Erythroblast (primary cell): ENCODE measurements at regions not wholly inside any gene's neighbourhood (a gene's known extent, or its start where the extent isn't known, plus 50 kb on each side); places are given as distances from the start of the nearest gene placed in this dataset.

ENCODE experiments used
- GATA1 ChIP-seq: IDR thresholded peaks from 2 replicates; pipeline ENCODE4 v1.6.1; 2011; ENCODE audit warnings: low read depth, mild to moderate bottlenecking, control low read depth, low read length, moderate library complexity
- POLR2A ChIP-seq: IDR thresholded peaks from 2 replicates; pipeline ENCODE4 v1.6.1; 2011; ENCODE audit warnings: mild to moderate bottlenecking, low read length

DNA sequence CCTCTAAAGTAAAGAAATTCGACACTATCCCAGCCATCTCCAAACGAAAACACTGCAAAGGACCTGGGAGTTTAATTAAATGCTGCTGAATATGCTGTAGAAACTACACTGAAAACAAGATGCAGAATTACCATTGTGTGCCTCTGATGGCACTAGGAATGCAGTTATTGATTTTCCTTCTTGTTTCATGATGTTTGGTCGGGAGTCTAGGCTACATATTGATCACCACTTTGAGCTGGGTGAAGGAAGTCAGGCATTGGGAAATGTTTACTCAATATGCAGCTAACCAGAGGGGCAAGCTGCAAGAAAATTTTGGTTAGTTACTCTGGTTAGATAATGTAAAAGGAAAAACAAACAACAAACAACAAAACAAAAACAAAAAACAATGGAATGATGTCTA lies 650.7 kb upstream of the GALNTL6 start:
- TF ChIP-seq POLR2A (no peak), GATA1 (no peak)
